Liver (tissue), 3 donors: ENCODE measurements at regions not wholly inside any gene's neighbourhood (a gene's known extent, or its start where the extent isn't known, plus 50 kb on each side); places are given as distances from the start of the nearest gene placed in this dataset.

Experiments used
- CTCF ChIP-seq: fragments of 150-350 bp; IDR thresholded peaks from 2 replicates; pipeline ENCODE4 v1.5.1; 2017; ENCODE audit warnings: improper control_type of control experiment, low read depth, low read length; ENCODE audit not compliant: missing input control
- EGR1 ChIP-seq, 2 donors: IDR thresholded peaks; 2 replicates each; pipeline ENCODE4 v1.6.1; 2016 to 2018; ENCODE audit warnings: antibody characterized with exemption in 2 of 2, low read depth in 2 of 2
- JUND ChIP-seq, 2 donors: IDR thresholded peaks; 2 replicates each; pipeline ENCODE4 v1.6.1; 2016; ENCODE audit warnings: antibody characterized with exemption in 2 of 2
- MAX ChIP-seq: IDR thresholded peaks from 2 replicates; pipeline ENCODE4 v1.6.1; 2016; ENCODE audit warnings: antibody characterized with exemption
- NR2F2 ChIP-seq: IDR thresholded peaks from 2 replicates; pipeline ENCODE4 v1.6.1; 2016; ENCODE audit warnings: antibody characterized with exemption
- RAD21 ChIP-seq, 2 donors: IDR thresholded peaks; 2 replicates each; pipeline ENCODE4 v1.6.1; 2016; ENCODE audit warnings: antibody characterized with exemption in 2 of 2, mild to moderate bottlenecking in 2 of 2
- SP1 ChIP-seq: IDR thresholded peaks from 2 replicates; pipeline ENCODE4 v1.6.1; 2018; ENCODE audit warnings: antibody characterized with exemption, mild to moderate bottlenecking
- TAF1 ChIP-seq: conservative IDR thresholded peaks from 2 replicates; pipeline ENCODE4 v1.6.1; 2016; ENCODE audit warnings: antibody characterized with exemption, mild to moderate bottlenecking
- YY1 ChIP-seq: IDR thresholded peaks from 2 replicates; pipeline ENCODE4 v1.6.1; 2016; ENCODE audit warnings: antibody characterized with exemption, mild to moderate bottlenecking
- ZBTB33 ChIP-seq: IDR thresholded peaks from 2 replicates; pipeline ENCODE4 v1.6.1; 2016; ENCODE audit warnings: antibody characterized with exemption
- donor health status: healthy.
- donor health status: healthy.

GRCh38 chr1:239678181-239678580 is 291.8 kb downstream of the CHRM3 start:
- TF ChIP-seq CTCF (no peak), RAD21 (IDR thresholded peaks at IDR 0.05) (no peak), EGR1 (IDR thresholded peaks at IDR 0.05; ENCODE audit: low read depth in 2 of 2) (no peak), ZBTB33 (no peak), MAX (no peak), YY1 (no peak), NR2F2 (no peak), TAF1 (no peak), JUND (IDR thresholded peaks at IDR 0.05) (no peak), SP1 (no peak)
